Spleen (tissue), 11 donors: ENCODE measurements at regions not wholly inside any gene's neighbourhood (a gene's known extent, or its start where the extent isn't known, plus 50 kb on each side); places are given as distances from the start of the nearest gene placed in this dataset.

Experiments
- DNase-seq: peaks from one replicate; pipeline ENCODE4 v3.0.0-alpha.2; 2020
- H3K27ac ChIP-seq, 8 donors: fragments of 200-600 bp; sonication (generic) in 7 of 8; 1 replicate in 4 of 8; 2 replicates in 4 of 8; pipeline versions ENCODE4 v1.5.0 to v1.8.0; 2016 to 2021; ENCODE audit warnings: inconsistent platforms in 4 of 8, mild to moderate bottlenecking in 4 of 8, moderate library complexity in 1 of 8
- H3K27me3 ChIP-seq, 7 donors: fragments of 200-600 bp; sonication (generic) in 6 of 7; replicated peaks in 1 of 7; 1 replicate in 4 of 7; 2 replicates in 3 of 7; pipeline versions ENCODE4 v1.5.0 to v1.8.0; 2016 to 2021; ENCODE audit warnings: inconsistent platforms in 3 of 7, mild to moderate bottlenecking in 1 of 7
- H3K36me3 ChIP-seq, 6 donors: fragments of 200-600 bp; sonication (generic) in 5 of 6; 1 replicate in 4 of 6; 2 replicates in 2 of 6; pipeline versions ENCODE4 v1.5.0 to v1.8.0; 2016 to 2021; ENCODE audit warnings: inconsistent platforms in 2 of 6
- H3K4me1 ChIP-seq, 6 donors: fragments of 200-600 bp; sonication (generic) in 5 of 6; 1 replicate in 3 of 6; 2 replicates in 3 of 6; pipeline versions ENCODE4 v1.5.0 to v1.8.0; 2016 to 2021; ENCODE audit warnings: inconsistent platforms in 3 of 6
- H3K4me3 ChIP-seq, 8 donors: fragments of 200-600 bp; sonication (generic) in 7 of 8; 1 replicate in 4 of 8; 2 replicates in 4 of 8; pipeline versions ENCODE4 v1.5.0 to v1.8.0; 2016 to 2021; ENCODE audit warnings: inconsistent platforms in 4 of 8, mild to moderate bottlenecking in 4 of 8, moderate library complexity in 2 of 8
- H3K9me3 ChIP-seq, 8 donors: fragments of 200-600 bp; sonication (generic) in 7 of 8; 1 replicate in 4 of 8; 2 replicates in 4 of 8; pipeline versions ENCODE4 v1.5.0 to v1.8.0; 2016 to 2021; ENCODE audit warnings: inconsistent platforms in 4 of 8
- CTCF ChIP-seq, 11 experiments: fragments of 200-600 bp in 7 of 11; fragments of 450-650 bp in 4 of 11; sonication (generic) in 4 of 11; IDR thresholded peaks in 8 of 11; conservative IDR thresholded peaks in 3 of 11; 1 replicate in 7 of 11; 2 replicates in 4 of 11; pipeline versions ENCODE4 v1.4.0 to v1.8.0; 2016 to 2021; ENCODE audit warnings: antibody characterized with exemption in 11 of 11, inconsistent platforms in 4 of 11, mild to moderate bottlenecking in 1 of 11
- POLR2A ChIP-seq, 3 donors: fragments of 450-650 bp; IDR thresholded peaks; one replicate each; pipeline ENCODE4 v1.5.1; 2017; ENCODE audit warnings: antibody characterized with exemption in 3 of 3, mild to moderate bottlenecking in 1 of 3
- POLR2AphosphoS5 ChIP-seq, 3 donors: sonication (generic); formaldehyde crosslinking; IDR thresholded peaks; one replicate each; pipeline ENCODE4 v1.5.1; 2017; ENCODE audit warnings: antibody characterized with exemption in 3 of 3
- WGBS, 5 donors: extraction: QIAGEN DNeasy Blood & Tissue Kit in 3 of 5; methylation state at CpG; one replicate each; pipeline versions ENCODE4 v1.1.5 to v1.1.7; 2013 to 2018; 5-methylcytosine and 5-hydroxymethylcytosine counted together
- intact Hi-C: fragments of 100-400 bp; cut with DNase I; formaldehyde crosslinking; loops from one replicate; pipeline ENCODE4 v1.15.0; 2023; ENCODE audit warnings: low total_unique reads
- donor health status: healthy with polysubstance abuse.
- donor health status: DM: no; HTN: no; CAD: no; lungs with moderate emphysema.
- donor health status: DM: no; HTN: no; CAD: no.
- donor health status: Bipolar disorder and iron deficiency.
- donor health status: healthy.
- donor health status: DM: no; HTN: no; CAD: no.
- donor health status: DM: yes; HTN: yes; CAD: no.

GRCh38 chr9:106112935-106113334, 418.6 kb downstream of the TMEM38B start:
- TF ChIP-seq CTCF (IDR thresholded peaks at IDR 0.05 in 8 of 11, conservative IDR thresholded peaks at IDR 0.05 in 3 of 11) (no peak), POLR2AphosphoS5 (IDR thresholded peaks at IDR 0.05) (no peak), POLR2A (IDR thresholded peaks at IDR 0.05) (no peak)
- intact Hi-C loops: no loop called here
- Histone ChIP-seq H3K27ac (no peak overlapping the region), H3K9me3 (no peaks in the 10 kb centered on the region), H3K4me1 (no peaks in the 10 kb centered on the region), H3K4me3 (no peak overlapping the region), H3K27me3 (no peaks in the 10 kb centered on the region), H3K36me3 (no peaks in the 10 kb centered on the region)
- WGBS, 5 donors: 63 to 80% (median 75%) methylated on average over 5 of the region's 5 CpGs
- no peak for DNase-seq

- WGBS, 5 donors: 80 to 89% (median 86%) methylated on average over 3 of the region's 3 CpGs
- Histone ChIP-seq H3K36me3 (no peaks in the 10 kb centered on the region), H3K27me3 (no peaks in the 10 kb centered on the region), H3K4me1 (no peaks in the 10 kb centered on the region), H3K27ac (no peak overlapping the region), H3K4me3 (no peak overlapping the region), H3K9me3 (peaks cover 0 to under 1% (median 0%) of the 10 kb centered on the region in 8 donors)
- no peak for TF ChIP-seq POLR2A (IDR thresholded peaks at IDR 0.05)
- TF ChIP-seq POLR2AphosphoS5 (IDR thresholded peaks at IDR 0.05): no peak
- no peak for TF ChIP-seq CTCF (IDR thresholded peaks at IDR 0.05 in 8 of 11, conservative IDR thresholded peaks at IDR 0.05 in 3 of 11)
- no peak for DNase-seq
- intact Hi-C loops: no loop called here
Measured at GRCh38 chr9:106119176-106119575, 424.8 kb downstream of the TMEM38B start.

- no peaks in the 10 kb centered on the region for H3K36me3 ChIP-seq
- H3K27me3 ChIP-seq: no peaks in the 10 kb centered on the region
- WGBS, 5 donors: 90 to 95% (median 93%) methylated on average over 10 of the region's 10 CpGs
- H3K4me1 ChIP-seq: no peaks in the 10 kb centered on the region
- intact Hi-C loops: no loop called here
- DNase-seq: no peak
- H3K9me3 ChIP-seq: peaks cover 0 to 7% (median 0%) of the 10 kb centered on the region in 8 donors
- no peak overlapping the region for H3K4me3 ChIP-seq
- no peak overlapping the region for H3K27ac ChIP-seq
- no peak for TF ChIP-seq POLR2A (IDR thresholded peaks at IDR 0.05)
- TF ChIP-seq CTCF (IDR thresholded peaks at IDR 0.05 in 8 of 11, conservative IDR thresholded peaks at IDR 0.05 in 3 of 11): no peak
- TF ChIP-seq POLR2AphosphoS5 (IDR thresholded peaks at IDR 0.05): no peak
Measured at GRCh38 chr9:106120071-106120470, 425.7 kb downstream of the TMEM38B start.

GRCh38 chr9:106127776-106128175, 433.4 kb downstream of the TMEM38B start:
- WGBS, 5 donors: 64 to 82% (median 72%) methylated on average over 1 of the region's 1 CpG
- intact Hi-C loops: no loop called here
- DNase-seq: no peak
- no peak for TF ChIP-seq CTCF (IDR thresholded peaks at IDR 0.05 in 8 of 11, conservative IDR thresholded peaks at IDR 0.05 in 3 of 11)
- TF ChIP-seq POLR2A (IDR thresholded peaks at IDR 0.05): no peak
- no peak for TF ChIP-seq POLR2AphosphoS5 (IDR thresholded peaks at IDR 0.05)
- H3K4me3 ChIP-seq: no peak overlapping the region
- no peaks in the 10 kb centered on the region for H3K27me3 ChIP-seq
- H3K4me1 ChIP-seq: no peaks in the 10 kb centered on the region
- peaks cover 0 to 22% (median 3%) of the 10 kb centered on the region in 8 donors for H3K9me3 ChIP-seq
- H3K27ac ChIP-seq: no peak overlapping the region
- H3K36me3 ChIP-seq: no peaks in the 10 kb centered on the region
